ENCODE measurements at regions not wholly inside any gene's neighbourhood (a gene's known extent, or its start where the extent isn't known, plus 50 kb on each side); places are given as distances from the start of the nearest gene placed in this dataset.

DNA sequence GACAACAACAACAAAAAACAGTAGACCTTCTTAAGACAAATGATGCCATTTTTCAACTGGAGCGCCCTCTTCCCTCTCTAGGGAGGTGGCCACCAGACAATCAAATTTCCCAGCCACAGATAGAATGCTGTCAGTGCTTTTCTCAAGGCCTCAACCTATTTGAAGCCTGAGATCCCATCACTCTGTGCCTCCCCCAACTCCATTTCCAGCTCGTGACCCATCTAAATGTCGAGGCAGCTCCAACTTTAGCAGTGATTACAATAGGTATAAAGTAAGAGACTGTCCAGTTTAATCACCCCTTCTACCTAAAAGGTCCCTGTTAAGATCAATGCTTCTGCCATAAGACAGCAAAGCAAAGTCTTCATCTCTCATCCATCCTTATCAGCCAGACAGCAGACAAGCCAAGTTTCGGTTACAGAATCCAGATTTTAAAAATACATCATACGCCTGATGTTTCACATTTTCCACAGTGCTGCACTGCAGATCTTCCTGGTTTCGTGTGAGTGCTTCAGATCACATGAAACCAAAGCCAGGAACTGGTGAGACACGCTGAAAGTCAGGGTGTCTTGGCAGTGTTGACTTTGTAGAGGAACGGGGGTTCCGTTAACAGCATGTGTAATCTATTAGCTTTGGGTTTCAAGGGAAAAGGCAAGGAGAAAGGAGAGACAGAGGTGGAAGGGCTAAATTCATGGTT, 447.8 kb downstream of the ENC1 start:
- peak; percentile 82 for DNase-seq

DNA sequence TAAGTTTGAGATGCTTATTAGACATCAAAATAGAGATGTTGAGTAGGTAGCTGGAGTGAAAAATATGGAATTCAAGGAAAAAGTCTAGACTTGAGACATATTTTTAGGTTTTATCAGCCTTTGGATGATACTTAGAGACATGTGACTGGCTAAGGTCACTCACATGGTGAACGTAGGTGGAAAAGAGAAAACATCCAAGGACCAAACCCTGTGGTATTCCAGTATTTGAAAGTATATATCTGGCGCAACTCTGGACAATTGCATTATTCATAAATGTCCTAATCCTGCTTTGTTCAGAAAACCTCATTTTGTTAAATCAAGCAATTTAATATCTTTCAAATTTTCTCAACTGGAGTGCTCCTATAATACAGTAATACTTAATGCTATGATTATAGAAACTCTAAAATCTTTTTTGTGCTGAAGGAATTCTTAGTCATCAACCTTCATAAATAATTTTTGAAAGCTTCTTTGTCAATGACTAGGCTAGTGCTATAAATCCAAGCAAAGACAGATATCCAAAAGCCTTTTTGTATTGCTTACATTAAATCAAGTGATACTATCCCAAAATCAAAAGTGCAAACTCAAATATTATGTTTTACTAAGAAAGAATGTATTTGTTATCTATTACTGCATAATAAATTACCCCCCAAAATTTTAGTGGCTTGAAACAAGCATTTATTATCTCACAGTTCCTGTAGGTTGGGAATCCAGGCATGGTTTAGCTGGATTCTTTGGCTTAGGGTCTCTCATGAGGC, 452.0 kb downstream of the ENC1 start:
- DNase-seq = no peak

DNA sequence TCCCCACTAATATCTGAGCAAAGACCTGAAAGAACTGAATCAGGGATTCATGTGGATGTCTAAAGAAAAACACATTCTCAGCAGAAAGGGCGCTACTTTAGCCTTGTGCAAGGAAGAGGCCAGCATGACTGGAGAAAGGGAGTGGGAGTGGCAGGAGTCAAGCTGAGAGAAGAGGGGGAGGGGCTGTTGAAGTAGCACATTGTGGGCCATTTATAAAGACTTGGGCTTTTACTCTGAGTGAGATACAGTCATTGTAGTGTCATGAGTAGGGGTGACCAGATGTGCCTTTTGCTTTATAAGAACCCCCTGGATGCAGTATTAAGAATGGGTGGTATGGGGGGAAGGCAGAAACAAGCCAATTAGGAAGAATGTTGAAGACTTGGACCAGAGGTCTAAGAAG, 452.8 kb downstream of the ENC1 start:
- DNase-seq = no peak

DNA sequence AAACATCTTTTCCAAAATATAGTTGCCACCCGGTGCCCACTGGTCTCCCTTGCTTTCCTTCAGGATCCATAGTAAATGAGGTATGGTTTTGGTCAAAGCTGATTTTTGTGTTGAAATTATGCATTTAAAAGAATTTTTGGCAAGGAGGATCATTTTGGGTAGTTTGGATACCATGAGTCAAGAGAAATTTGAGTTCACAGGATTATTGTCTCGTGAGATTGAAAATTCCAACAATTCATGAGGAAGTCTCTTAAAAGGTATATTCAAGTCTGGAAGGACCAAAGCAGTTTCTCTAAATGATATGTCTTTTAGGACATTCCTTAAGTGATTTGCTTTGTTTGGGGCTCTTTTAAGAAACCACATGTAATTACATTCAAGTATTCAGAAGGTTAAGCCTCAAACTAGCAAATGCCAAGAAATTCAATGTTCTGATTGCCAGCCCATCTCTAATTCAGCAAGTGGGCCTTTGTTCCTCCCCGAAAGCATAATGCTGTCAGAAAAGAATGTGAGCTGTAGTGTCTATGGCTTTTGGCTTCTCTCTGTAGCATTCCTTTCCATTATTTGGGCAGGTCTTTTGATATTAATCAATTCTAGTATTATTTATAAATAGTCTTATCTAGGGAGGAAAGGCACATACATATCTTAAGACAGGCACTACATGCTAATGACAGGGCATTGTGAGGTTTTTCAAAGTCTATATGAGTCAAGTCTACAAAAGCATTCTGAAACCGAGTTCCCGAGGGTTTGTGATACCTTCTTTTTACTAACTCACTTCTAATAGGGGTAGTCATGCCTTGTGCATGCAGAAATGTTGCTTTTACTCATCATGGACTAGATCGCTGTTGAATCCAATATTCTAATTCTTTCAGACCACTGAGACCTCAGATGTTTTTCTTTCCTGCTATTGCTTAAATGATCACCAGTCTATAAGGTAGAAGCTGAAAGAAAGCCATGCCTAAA, 453.9 kb downstream of the ENC1 start:
- no peak for DNase-seq

DNA sequence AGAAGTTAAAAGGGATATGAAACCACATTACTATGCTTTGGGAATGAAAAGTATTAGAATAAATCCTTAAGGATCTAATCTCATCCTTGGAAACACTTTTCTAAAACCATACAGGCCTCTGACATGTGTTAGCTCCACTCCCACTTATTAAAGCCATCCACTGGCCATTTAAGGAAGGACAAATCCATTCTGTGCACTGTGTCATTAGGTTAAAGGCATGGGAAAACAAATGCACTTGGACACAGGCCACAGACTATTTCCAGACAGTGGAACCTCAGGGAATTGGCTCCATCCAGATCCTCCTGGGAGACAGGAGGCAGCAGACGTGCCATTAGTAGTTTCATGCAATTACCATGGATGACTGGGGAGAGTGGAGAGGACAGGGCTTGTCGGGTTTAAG, 454.9 kb downstream of the ENC1 start:
- no peak for DNase-seq

DNA sequence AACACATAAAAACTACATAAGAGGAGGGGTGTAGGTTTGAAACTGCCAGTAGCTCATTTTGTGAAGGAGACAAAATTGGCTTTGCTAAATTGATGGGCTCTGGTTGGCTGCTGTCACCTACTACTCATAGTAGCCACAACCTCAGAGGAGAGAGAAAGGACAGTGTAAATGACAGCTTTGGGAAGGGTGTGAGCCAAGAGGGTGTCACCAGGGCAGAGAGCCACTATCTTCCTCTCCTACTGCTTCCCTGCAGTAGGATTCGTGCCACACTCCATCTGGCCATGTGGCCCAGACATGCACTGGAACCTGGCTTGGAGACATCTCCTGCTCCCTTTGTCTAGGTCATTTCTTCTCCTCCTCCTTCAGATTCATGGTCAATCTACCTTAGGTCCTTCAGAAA, 455.9 kb downstream of the ENC1 start:
- DNase-seq = no peak

DNA sequence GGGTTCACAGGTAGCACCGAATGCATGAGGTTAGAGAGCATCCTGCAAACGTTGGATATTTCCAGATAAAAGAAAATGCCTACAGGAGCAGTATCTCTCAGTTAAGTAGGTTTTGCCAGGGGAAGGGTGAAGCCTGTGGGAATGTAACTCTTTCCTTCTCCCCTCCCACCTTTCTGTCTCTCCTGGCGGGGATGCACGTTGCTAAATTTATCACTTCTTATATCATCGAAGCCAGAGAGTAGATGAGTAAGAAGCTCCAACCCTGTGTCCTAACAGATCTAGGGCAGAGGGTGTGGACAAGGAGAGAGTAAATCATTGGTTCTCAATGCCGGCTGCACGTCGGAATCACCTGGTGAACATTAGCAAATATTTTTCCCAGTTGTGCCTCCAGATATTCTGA, 457.5 kb downstream of the ENC1 start:
- DNase-seq = no peak

DNA sequence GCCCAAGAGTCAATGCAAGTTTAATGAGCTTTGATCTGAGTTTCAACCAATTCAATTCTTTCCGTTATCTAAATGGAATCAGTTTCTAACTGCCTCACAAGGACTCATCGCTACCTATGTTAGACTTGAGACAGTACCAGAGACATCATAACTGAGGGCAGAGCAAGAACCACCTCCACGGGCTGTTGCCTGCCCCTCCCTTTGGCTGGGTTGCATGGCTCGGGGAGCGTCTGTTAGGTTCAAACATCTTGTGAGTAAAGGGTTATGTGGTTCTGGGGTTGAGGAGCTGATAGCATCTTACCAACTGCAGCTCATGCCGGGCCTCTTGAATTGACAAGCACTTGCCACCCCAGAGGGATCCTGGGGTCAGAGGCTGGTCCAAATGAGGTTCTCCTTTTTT, 457.9 kb downstream of the ENC1 start:
- no peak for DNase-seq

DNA sequence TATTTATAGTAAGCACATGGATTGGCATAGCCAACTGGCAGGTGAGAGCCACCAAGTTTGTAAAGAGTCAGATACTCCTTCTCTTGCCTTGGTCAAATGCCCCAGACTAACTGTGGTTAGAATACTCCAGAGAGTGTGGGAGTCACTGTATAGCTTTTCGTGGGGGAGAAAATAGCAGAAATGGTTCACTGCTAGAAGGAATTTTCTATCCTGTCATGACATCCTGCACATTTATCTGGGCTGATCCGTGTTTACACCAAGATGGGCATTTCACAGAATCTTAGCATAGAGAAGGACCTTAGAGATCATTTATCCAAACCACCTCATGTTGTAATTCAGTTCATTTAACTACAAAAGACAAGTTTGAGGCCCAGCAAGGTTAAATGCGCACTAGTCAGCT, 460.8 kb downstream of the ENC1 start:
- no peak for DNase-seq

DNA sequence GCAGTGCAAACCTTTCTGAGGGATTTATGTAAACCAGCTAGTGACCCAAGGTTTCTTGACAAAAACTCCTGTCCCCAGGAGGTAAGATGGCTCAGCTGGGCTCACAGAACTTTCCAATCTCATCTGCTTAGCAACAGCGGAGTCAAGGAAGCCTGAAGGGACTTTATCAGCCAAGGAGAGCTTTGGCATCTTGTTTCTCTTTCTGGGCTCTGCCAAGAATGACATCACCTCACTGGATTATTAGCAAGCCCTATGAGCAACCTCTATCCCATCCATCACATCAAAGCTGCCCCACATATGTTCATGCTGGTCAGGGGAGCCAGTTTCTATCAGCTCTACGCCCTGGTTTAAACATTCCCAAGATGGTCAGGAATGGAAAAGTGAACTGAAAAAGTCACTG, 461.3 kb downstream of the ENC1 start:
- peak; percentile 73 for DNase-seq

DNA sequence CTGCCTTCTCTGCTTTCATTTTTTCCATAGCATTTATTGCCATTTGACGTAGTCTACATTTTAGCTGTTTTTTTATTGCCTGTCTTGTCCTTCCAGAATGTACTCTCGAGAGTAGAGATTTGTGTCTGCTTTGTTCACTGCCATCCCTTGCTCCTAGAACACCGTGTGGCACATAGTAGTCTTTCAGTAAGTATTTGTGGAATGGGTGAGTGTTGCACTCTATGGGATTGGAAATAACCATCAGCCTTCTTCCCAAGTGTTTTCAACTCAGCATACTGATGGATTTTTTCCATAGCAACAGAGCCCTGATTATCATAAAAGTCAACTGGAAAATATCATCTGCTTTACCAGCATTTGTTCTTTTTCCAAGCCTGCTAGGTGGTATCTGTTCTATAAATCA, 462.6 kb downstream of the ENC1 start:
- peak; percentile 28 for DNase-seq

DNA sequence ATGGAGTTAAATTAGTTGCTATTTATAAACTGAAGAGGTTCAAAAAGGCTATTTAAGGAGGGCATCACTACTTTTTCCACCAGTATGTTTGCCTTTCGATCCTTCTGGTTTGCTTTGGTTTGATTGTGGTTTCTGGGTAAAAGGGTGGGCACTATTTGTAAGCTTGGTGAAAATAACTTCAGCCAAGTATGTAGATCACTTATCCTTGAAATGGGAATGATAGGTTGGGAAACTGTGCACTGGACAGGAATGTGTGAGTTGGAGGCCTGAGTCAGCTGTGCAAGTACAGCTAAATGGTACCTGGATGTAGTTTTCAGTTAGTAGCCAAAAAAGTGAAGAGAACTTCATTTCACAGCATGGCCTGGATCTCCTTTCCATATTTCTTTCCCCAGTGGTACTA, 466.2 kb downstream of the ENC1 start:
- DNase-seq = no peak

DNA sequence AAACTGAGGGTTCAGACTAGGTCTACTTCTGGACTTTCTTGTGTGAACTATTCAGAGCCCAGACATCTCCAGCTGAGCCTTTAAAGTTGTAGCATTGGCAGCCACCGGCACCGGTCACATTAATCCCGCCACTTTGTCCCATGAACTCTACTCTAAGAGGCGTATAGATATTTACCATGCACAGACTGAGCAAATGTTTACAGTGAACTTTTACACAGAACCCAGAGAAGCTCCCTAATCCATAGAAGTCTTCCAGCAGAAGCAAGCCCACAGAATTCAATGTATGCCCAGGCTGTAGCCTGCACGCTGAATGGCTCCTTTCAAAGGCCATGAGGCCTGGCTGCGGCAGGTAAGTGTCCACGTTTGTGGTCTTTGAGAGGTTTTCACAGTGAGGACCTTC, 466.9 kb downstream of the ENC1 start:
- DNase-seq = no peak

DNA sequence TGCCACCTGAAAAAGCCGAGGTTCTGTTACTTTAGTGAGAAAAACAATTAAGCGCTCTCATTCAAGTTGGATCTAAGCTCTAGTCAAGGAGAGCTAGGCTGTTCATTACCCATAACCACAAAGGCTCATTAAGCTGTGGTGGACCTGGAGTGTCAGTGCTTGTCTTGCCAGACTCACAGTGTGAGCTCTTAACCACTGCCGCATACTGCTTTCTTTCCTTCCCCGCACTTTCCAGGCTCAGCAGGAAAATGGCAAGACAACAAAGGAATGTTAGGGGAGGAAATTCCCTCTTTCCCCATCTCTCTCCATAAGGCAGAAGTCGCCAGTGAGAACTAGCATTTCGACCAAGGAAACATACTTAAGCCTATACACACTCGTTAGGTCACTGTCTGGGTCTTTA, 467.3 kb downstream of the ENC1 start:
- no peak for DNase-seq

DNA sequence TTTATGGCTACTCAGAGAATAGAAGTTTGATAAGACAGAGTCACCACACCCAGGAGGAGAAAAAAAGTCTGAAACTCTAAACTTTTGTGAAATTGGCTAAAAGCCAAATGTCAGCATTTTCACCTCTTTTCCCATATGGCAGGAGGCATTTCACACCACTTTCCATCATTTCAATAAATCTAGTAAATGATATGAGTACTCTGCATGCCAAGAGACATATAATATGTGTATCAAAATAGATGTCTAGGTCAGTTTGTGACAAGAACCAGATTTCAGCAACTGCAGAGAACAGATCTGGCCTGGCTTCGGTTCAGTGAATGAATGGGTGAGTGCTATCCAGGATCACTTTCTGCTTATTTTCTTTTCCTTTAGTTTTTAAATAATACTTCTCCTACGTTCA, 470.8 kb downstream of the ENC1 start:
- peak; percentile 20 for DNase-seq

DNA sequence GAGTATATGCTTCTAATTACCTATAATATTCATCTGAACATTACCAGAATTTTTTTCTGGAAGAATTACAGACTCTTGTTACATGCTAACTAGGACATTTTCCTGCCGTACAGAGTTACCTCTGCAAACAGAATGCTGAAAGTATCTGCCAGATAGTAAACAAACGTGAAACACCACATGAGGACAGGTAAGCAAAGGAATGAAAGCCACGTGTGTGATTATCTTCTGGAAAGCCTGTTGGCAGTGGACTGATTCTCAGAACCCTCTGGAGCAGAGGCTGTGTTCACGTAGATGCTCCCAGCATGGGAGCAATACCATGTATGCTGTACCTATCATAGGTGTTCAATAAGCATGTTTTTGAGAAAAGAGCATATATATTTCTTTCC, 472.6 kb downstream of the ENC1 start:
- DNase-seq = no peak

DNA sequence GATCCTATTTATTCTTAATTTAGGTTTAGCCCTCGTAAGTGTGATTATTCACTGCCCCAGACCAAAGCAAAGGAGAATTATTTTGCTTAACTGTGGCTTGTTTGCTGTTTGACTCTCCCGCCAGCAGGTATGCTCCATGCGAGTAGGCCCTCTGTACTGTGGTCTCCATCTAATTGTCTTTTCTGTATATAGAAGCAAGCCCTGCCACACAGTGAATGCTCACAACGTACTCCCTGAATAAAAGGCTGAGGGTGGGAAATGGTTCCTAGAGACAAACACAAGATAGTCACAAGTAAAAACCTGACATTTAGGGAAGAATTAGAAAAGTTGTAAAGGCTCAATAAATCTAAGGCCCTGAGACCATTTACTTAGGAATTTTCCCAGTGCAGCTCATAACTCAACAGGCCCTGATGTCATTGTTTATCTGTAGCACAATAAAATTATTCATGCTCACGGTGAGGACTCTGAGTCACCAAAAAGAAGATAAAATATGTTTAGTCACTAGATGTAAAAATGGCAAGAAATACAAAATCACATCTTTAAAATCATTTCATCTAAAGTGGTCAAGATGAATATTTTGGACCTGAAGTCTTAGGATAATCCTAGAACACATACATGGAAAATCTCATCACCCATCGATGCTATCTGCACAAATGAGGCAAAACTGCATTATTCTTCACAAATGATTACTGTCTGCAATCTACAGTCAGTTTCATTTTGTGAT, 473.2 kb downstream of the ENC1 start:
- DNase-seq = no peak

DNA sequence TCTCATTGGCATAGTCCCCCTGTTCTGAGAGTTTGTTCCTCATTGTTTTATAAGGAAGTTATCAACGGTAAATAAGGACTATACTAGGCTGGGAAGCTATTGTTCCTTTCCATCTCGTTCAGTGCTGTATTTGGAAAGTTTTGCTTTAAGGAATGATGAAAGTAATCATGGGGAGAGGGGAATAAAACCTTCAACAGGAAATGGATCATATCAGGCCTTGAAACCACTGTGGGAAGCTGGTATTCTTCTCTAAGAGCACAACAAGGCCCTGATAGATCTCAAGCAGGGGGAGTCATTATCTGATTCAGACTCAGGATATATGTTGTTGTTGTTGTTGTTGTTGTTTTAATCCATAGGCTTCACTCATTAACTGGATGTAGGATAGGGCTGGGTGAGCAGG, 474.5 kb downstream of the ENC1 start:
- DNase-seq = no peak

DNA sequence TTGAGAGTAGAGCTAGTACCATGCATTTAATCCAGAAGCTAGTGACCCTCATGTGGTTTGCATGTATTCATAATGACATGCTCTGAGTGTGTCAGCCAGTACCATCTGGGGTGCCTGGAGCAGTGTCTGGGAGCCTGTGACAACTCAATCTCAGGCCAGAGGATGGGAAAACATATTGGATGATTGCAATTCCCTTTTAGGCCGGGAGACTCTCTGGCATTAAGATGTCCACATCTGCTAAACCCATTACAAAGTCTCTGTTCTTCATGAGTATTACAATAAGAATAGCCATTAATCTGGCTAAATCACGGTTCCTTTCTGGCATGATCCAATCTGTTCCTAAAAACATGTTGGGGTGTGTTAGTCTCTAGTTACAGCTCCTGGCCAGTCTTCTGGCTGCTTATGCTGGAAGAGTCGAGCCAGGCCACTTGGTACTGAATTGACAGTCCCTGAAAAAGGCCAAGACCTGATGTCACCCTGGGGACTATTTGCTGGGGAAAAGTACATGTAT, 475.7 kb downstream of the ENC1 start:
- DNase-seq = peak; percentile 86

DNA sequence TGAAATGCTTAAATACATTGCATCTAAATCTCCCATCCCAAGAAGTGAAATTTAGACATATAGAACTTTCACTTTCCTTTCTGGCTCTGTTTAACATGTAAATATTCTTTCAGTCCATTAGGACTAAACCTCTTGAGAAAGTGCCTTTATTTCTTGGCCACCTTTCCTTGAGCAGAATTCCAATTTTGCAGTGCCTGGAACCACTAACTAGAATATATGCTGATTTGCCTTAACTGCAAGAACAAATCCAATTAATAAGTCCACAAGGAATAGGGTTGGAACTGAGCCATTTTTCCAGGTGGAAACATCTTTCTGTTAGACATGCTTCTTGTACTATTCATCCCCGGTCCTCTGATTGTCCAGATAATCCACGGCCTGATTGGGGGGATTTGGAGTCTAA, 478.0 kb downstream of the ENC1 start:
- peak; percentile 50 for DNase-seq

DNA sequence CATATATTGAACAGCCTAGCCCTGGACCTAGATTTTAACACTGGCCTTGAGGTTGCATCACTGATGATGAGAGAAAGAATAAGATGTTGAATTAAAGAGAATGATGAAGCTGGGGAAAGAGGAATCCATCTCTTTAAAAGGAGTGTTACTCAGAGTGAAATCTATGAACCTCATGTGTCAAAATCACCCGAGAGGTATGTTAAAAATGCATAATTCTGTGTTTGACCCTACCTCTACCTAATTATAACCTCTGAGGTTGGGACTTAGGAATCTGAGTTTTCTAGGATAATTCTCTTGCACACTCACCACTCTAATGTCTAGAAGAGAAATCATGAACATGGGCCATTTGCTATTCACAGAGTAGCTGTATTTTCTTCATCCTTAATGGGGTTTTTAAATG, 479.4 kb downstream of the ENC1 start:
- DNase-seq = no peak

All from muscle of arm (tissue), 1 donor.